ENCODE measurements at regions not wholly inside any gene's neighbourhood (a gene's known extent, or its start where the extent isn't known, plus 50 kb on each side); places are given as distances from the start of the nearest gene placed in this dataset.

DNA sequence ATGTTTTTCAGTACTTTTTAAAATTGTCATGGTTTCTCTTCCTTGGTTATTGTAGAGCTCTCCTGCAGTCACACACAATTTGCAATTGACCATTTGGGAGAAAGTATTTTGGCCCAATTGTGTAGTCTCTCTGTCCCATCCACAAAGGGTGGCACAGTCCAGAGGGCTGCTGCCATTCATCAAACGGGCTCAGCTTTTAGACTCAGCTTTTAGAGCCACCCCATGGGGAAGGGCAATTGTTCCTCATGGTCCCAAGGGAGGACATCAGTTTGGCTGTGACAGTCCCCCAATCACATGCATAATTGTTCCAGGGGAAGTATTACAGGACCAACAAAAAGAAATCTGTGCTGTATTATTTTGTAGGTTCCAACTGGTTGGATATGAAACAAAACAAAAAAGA lies 207.6 kb downstream of the ZNF462 start:
- TF ChIP-seq, protein P1, sequence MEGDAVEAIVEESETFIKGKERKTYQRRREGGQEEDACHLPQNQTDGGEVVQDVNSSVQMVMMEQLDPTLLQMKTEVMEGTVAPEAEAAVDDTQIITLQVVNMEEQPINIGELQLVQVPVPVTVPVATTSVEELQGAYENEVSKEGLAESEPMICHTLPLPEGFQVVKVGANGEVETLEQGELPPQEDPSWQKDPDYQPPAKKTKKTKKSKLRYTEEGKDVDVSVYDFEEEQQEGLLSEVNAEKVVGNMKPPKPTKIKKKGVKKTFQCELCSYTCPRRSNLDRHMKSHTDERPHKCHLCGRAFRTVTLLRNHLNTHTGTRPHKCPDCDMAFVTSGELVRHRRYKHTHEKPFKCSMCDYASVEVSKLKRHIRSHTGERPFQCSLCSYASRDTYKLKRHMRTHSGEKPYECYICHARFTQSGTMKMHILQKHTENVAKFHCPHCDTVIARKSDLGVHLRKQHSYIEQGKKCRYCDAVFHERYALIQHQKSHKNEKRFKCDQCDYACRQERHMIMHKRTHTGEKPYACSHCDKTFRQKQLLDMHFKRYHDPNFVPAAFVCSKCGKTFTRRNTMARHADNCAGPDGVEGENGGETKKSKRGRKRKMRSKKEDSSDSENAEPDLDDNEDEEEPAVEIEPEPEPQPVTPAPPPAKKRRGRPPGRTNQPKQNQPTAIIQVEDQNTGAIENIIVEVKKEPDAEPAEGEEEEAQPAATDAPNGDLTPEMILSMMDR (IDR thresholded peaks at IDR 0.05; ENCODE audit: low read length) = no peak
- TF ChIP-seq EZH2 (optimal IDR thresholded peaks at IDR 0.05; ENCODE audit: low read depth, low read length) (no peak), EZH2phosphoT487 (IDR thresholded peaks at IDR 0.05; ENCODE audit: low read length) (no peak)

Measured in MM.1S (cell line).